GM20000 (cell line): ENCODE measurements at regions not wholly inside any gene's neighbourhood (a gene's known extent, or its start where the extent isn't known, plus 50 kb on each side); places are given as distances from the start of the nearest gene placed in this dataset.

Source experiments
- DNase-seq: peaks from one replicate; pipeline ENCODE4 v3.0.0; 2012; ENCODE audit warnings: low spot score
- TF ChIP-seq, protein P1 (sequence below): IDR thresholded peaks from 2 replicates; pipeline ENCODE4 v1.5.1; 2012; ENCODE audit warnings: mild to moderate bottlenecking, control low read depth; ENCODE audit errors: extremely low read depth, missing control alignments

DNA sequence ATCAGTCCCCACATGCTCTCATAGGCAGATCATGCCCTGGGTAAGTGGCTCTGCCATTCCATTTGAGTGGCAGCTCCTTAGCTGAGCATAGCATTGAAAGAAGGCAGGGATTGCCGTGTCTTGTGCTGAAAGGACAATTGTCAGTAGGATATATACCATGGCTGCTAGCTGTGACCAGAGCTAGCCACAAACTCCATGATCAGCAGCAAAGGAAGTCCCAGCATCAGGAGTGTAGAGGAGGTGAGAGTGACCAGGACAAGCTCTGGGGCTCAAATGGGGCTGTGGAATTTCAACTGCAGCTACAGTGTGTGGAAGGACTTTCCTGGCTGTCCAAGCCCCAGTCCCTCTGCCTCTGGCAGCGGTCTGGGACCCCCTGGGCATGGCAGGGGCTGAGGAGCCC, 54.4 kb upstream of the LGALSL start:
- DNase-seq: no peak
- TF ChIP-seq, protein P1, sequence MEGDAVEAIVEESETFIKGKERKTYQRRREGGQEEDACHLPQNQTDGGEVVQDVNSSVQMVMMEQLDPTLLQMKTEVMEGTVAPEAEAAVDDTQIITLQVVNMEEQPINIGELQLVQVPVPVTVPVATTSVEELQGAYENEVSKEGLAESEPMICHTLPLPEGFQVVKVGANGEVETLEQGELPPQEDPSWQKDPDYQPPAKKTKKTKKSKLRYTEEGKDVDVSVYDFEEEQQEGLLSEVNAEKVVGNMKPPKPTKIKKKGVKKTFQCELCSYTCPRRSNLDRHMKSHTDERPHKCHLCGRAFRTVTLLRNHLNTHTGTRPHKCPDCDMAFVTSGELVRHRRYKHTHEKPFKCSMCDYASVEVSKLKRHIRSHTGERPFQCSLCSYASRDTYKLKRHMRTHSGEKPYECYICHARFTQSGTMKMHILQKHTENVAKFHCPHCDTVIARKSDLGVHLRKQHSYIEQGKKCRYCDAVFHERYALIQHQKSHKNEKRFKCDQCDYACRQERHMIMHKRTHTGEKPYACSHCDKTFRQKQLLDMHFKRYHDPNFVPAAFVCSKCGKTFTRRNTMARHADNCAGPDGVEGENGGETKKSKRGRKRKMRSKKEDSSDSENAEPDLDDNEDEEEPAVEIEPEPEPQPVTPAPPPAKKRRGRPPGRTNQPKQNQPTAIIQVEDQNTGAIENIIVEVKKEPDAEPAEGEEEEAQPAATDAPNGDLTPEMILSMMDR: no peak

DNA sequence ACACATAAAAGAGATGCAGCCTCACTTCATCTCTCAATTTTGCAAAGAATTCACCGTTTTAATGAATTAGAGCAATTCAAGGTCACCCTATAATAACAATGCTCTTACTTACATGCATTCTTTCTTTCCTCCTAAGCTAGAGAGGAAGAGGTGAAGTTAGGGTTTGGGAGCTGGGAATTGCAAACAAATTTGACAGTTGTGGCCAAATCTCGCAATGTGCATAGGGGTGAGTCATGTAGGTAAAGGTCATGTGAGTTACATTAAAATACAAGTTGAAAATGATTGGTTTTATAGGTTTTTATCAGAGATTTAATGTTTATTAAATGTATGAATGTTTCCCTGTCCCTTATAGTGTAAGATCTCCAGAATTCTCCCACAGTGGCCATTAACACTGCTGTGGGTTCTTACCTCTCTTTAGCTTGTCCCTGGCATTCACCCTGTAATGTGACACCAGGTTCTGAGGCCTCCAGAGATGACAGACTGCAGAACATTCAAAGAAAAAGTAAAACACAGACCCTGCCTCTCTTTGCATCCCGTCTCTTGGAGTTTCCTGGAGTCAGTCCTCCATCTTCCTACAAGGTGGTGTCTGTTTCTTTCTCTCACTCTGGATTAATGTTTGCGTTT, 53.7 kb upstream of the LGALSL start:
- no peak for DNase-seq
- TF ChIP-seq, protein P1: no peak

DNA sequence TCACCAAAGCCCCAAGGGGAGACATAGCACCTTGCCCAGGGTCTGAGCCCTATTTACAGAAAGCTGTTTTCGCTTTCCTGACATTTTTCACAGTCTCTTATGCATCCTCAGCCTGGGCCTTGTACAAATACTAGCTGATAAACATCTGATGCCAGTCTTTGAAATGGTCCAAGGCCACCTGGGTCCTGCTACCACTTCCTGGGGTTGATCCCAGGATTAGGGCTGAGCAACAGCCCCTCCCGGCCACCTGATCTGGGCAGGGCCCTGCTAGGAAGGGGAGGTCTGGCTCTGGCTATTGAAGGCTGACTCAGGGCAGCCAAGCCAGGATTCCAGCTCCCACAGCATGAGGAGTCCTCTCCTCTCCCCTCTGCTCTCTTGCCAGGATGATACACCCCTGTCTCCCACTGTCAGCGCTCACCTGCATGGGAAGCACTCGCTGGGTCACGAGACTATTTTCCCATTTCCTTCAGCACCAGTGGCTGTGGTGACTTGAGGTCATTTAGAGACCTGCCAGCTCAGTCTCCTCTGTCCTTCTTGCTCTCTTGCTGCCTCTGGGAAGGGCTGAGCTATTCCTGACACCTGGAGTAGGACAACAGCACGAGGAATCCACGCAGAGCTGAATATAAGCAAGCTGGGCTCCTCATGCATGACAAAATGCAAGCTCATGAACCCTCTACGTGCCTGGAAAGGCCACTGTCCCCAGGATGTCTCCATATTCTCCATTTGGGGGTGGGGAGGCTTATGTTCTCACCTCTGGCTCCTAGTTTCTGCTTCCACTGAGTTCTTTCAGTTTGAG, 53.0 kb upstream of the LGALSL start:
- no peak for DNase-seq
- TF ChIP-seq, protein P1: no peak

DNA sequence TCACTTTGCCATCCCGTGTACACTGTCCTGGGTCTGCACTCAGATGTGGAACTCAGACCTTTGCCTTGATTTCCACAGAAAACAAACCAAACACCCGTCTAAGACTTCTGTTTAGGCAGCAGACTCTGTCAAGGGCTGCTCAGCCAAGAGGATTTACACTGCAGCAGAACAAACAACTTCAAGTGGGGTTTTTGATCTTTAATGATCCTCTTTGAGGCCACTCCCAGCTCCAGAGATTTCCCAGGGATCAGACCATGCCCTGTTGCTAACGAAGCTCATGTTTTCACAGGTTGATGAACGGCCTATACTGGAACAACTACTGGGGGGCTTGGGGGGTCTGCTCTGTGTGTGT, 52.5 kb upstream of the LGALSL start:
- DNase-seq: no peak
- TF ChIP-seq, protein P1: no peak

DNA sequence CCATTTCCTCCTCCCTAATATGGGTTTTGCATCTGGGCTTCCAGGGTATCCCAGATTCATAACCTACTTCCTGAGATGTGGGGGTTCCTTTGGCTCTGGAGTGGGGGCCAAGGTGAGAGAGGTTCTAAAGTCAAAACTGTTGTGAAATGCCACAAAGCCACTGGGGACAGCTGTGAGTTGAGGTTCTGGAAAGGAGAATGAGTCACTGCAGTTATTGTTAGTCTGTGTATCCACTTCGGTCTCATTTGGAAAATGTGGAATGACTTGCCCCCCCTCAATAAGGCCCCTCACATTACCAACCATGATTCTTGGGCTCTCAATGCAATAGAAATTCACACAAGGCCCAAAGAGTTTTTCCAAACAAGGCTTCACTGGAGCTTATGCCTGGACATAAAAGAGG, 51.1 kb upstream of the LGALSL start:
- no peak for DNase-seq

DNA sequence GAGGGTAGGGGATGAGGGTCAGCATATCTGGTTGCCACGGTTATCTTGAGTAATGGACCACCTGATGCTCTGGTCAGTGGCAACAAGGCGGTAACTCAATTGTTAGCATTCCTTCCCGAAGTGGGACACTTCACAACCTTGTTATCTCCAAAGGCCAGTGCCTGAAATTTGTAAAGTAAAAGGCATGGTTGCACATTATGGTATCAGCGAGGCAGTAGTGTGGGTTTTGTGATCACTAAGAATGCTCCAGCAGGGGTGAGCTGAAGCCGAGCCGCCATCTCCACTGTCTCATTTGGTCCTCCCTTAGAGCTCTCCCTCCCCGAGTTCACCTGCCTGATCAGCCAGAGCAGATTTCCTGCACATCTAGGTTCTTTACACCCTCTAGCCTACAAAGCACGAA, 50.5 kb upstream of the LGALSL start:
- TF ChIP-seq, protein P1: no peak
- DNase-seq: no peak

More for the DNA sequence above, 51.1 kb upstream of the LGALSL start:
- TF ChIP-seq, protein P1: no peak

DNA sequence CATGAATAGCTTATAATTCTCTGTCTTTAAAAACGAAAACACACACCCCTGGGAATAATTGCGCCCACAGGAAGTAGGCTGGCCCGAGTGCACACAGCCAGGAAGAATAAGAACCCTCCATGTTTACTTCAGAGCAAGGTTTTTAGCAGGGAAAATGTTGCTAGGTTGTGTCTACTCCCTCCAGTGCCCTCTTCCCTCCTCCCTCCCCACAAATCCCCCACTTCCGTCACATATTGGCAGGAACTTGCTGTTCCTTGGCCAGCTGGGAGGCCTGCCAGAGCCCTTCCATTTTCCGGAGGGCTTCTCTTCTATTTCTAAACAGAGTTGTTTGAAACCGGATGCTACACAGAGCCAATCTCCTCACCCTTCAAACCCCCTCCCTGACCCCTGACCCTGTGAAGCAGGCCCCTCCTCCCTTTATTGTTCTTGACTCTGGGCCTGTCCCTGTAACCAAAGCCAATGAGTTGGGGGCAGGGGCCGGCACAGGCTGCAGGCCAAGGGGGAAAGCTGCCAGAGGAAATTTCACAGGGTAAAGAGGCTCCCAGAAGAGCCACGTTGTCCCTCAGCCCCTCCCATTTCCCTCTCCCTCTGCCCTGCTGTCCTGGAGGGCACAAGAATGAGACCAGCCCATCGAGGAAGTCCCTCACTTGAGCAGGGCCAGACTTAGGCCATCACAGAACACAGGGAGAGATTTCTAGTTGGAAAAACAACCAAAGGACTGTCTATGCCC, 49.8 kb upstream of the LGALSL start:
- DNase-seq: no peak
- TF ChIP-seq, protein P1: no peak
